T follicular helper cell (primary cell): ENCODE measurements at regions not wholly inside any gene's neighbourhood (a gene's known extent, or its start where the extent isn't known, plus 50 kb on each side); places are given as distances from the start of the nearest gene placed in this dataset.

ENCODE experiments used
- DNase-seq: peaks from one replicate; pipeline ENCODE4 v3.0.0-alpha.2; 2020; ENCODE audit warnings: low read depth

DNA sequence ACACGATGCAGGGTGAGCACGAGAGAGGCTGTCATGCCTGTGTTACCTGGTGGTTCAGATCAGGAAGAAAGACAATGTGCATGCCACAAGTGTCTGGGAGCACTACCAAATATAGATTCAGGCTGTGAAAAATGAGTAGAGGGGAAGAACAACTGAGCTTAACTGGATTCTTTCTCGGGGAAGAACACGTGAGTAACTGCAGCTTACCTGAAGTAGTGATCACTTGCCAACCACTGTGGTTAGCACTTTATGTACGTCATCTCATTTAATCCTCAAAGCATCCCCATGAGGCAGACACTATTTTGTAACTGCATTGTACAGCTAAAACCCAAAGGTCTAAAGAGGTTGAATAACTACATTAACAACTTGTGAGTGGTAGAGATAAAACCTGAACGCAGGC is 746.2 kb downstream of the TUSC7 start:
- no peak for DNase-seq

DNA sequence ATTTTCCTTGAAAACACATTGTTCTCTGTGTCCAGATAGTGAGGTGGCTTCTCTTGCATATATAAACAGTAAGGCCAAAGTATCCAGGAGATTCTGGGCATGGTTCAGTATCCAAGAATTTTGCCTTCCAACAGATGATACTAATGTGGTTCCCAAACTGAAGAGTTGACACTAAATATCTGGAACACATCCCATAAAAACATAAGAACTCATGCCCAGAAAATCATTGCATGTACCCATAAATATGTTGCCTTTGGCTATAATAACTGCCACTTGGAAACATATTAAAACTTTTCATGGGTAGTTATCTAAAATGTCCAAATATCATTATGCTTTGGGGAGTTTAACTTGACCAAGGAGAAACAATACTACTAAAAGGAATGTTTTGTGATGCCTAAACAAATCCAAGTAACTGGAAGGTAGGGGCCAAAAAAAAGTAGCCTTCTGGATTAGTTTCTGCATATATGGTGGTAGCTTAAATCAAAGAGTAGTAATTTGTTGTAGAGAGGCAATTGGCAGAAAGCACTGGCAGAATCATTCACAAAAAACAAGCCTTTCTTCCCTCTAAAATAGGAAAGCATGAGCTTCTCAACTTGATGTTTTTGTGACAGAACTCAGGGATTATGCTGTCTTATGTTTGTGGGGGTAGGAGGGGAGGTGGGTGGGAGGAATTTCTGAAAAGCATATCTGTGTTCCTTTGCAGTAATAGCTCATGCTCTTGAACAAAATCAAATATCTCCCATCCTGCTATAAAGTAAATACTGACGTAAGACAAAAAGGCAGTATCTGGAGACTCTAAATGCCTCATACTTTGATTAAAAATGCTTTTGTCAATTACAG is 753.9 kb downstream of the TUSC7 start:
- no peak for DNase-seq

DNA sequence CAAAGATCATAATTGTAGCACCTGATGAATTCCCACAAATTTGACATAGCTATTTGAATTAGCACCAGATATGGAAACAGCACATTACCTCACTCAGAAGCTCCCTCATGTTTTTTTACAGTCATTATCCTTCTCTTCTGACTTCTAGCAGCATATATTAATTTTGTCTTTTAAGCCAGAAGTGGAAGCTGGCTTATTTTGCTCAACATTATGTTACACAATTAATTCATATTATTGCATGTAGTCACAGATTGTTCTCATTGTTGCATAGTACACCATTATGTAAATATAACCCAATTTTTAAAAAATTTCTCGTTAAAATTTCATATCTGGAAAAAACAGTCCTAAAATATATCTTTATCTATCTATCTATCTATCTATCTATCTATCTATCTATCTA is 762.3 kb downstream of the TUSC7 start:
- DNase-seq, result no peak

DNA sequence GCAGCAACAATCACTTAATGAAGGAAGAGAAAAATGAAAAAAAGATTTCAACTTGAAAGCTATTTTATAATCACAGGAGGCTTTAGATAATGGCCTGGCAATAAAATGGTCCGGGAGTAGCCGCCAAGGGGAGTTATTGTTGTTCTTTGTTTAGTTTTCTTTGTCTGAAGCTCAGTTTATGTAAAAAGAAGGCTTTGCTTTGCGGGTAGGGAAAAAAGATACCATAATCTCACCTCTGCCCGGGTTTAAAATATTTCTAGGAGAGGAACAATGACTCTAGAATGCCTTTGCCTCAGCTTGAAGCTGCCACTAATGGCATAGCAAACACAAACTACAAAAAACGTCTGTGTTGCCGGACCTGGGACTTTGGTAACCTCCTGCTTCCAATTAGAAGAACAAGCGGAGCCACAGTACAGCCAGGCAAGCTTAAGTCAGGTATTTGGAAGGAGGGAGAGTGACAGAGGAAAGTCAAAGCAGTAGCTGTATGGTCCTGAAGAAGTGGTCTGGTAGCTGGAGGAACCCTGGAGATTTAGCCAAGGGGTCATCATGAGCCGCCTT is 764.5 kb downstream of the TUSC7 start:
- DNase-seq, result no peak

DNA sequence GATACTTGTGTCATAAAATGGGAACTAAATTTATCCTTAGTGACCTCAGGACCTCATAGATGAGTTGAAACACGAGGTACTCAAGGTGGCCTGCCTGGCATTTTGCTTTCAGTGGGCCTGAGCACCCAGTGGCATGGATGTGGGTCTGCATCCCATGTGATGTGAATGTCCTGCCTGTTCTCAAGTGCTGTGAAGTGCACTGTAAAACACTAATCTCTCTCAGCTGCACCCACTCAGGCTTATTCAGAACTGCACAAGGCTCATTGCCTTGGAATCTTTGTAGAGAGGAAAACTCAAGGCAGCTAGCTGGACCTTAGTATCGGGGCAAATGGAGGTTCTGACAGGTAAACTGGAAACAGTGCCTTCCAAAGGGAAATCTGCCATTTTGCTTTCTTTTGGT is 767.0 kb downstream of the TUSC7 start:
- no peak for DNase-seq

DNA sequence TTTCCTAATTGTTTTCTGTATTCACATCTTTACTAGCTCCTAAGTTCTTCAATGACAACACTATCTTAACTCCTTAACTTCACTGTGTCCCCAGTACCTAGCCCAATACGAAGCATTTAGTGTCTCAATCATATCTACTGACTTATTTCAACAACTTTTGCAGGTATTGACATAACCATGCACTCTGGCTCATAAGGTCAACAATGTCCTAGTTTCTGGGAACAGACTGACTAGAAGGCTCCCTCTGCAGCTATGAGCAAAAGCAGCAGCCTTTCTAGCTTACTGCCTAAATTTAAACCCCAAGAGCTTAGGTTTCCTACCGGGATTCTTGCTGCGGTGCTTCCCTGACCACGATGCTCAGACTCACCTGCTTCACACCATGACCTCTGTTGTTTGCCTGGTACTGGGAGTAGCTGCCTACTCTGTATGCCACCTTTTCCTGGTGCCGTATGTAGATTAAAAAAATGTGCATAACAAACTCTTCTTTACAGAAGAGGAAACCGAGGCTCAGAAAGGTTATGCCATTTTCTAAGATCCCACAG is 767.7 kb downstream of the TUSC7 start:
- no peak for DNase-seq

DNA sequence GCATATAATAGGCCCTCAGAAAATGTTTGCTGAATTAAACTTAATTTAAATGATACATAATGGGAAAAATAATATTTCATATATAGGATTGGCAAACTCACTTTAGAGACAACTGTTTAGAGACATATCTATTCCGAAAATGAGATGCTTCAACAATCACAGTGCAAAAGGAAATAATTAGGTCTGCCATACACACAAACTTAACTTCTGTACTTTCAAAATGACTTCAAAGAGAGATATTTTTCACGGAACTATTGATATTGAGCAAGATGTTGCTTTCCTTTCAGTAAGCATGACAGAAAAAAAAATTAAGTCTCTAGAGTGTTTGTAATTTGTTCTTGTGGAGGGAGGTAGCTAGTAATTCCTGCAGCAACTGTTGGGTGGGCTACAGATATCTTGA is 769.5 kb downstream of the TUSC7 start:
- DNase-seq, result no peak

DNA sequence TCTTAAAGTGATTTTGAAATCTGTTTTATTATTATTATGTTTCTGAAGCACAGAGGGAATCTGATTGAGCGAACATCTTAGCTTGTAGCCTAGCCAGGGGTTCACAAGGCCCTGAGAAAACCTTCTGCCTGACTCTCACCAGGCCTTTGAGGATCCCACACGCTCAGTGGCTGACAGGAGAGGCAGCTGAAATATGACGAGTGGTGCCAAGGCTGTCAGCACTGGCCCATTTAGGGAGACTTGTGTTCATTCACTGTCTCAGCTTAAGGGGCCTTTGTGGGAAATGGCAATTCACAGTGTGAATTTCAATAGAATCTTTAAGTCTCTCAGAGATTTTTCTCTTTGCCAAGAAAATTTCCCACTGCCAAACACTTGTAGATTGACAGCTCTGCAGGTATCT is 770.9 kb downstream of the TUSC7 start:
- no peak for DNase-seq

DNA sequence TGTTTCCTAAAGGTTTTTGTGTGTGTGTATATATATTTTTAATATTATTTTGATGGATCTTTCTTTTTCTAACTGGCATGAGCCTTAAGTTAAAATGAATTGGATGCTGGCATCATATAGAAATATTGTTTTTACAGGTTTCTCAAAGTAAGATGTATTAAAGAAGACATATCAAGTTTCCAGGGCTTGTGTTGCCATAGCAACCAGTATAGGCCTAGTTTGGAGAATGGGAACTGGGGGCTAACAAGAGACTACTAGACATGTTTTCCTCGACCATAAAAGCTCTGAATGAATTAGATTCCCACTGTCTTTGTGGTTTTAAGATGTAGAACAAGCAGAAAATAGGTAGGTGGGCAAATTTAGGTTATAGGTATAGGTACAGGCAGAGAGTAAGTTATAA is 771.4 kb downstream of the TUSC7 start:
- no peak for DNase-seq

DNA sequence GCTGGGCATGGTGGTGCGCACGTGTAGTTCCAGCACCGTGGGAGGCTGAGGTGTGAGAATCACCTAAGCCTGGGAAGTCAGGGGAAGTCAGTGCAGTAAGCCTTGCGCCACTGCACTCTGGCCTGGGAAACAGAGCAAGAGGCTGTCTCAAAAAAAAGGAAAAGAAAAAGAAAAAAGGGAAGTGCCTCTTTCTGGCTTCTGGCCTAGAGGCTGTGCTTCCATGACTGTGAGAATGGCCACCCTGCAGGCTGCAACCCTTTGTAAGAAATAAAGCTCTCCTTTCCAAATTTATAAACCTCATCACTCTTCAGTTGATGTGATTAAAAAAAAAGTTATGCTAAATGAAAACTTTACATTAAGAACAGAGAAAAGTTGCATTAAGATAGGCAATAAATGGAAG is 774.3 kb downstream of the TUSC7 start:
- no peak for DNase-seq

DNA sequence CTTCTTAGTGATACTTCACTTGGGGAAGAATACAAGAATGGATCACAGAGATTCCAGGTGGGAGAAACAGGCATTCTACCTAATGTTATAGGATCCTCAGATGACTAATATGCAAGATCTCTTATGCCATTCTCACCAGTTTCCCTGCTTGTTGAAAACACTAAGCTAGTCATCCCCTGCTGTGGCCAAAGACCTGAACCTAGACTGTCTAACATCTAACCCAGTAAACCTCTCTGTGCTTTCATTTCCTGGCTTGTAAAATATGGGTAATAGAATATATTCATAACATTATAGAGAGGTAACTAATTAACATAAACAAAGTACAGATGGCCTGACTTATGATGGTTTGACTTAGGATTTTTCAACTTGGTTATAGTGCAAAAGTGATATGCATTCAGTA is 776.3 kb downstream of the TUSC7 start:
- DNase-seq, result no peak

DNA sequence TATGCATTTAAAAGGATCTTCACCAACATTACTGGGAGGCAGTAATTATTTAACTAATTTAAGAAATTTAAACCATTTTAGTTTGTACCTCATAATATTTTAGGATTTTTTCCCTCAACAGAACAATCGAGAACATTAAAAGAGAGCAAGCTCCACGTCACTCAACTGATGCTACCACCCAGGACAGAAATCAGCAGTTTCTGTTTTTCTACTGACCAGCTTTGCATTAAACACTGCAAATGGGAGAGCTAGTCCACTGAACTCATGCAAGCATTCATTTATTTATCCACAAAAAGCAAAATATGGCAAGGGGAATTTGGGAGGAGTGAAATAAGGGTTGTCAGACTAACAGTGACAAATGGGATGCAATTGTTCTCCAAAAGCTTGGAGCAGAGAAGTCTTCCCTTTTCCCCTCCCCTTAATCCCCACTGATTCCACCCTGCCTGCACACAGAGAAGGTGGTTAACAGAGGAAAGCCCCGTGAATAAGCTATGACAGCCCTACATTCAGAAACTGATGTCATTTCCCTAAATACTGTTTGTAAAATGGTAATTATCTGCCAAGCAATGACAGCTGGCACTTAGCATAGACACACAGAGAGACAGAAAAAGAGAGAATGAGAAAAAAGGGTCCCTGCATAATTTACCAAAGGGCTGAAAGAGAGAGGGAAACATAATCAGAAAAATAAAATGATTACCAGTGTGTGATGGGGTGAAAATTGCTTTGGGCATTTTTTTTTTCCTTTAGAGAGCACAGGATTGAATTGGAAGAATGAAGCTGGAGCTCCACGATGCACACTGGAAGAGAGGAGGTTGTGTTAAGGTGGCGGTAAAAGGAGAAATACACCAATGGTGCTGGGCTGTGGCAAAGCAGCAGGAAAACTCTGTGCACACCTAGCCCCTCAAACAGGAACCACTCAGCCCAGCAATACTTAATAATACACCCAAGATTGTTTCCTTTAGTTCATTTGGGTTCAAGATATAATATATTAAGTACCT is 777.4 kb downstream of the TUSC7 start:
- DNase-seq, result no peak

DNA sequence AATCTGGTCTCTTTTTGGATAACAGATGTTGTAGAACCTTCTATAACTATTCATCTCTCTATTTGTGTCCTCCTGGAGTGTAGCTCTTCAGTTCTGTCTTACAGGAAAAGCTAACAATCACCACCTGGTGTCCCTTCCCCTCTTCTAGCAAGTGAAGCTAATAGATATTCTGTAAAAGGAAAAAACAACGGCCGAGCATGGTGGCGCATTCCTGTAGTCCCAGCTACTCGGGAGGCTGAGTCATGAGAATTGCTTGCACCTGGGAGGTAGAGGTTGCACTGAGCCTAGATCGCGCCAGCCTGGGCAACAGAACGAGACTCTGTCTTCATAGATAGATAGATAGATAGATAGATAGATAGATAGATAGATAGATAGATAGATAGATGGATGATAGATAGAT is 779.4 kb downstream of the TUSC7 start:
- DNase-seq, result no peak

DNA sequence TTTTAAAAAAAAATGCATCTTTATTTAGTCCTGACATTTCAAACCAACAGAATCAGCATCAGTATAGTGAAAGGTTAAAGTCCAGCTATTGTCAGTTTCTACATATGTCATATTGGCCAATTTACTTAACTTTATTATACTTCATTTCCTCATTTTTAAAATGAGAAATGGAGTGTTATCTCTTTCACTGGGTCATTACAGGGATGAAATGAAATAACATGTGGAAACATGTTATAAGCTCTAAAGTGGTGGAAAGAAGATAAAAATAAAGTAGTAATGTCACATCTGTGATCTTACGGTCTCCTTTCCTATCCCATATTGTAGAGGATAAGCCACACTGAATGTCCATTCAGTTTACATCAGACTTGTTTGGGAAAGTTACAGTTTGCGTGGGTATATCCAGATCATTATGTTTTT is 780.1 kb downstream of the TUSC7 start:
- DNase-seq, result no peak

DNA sequence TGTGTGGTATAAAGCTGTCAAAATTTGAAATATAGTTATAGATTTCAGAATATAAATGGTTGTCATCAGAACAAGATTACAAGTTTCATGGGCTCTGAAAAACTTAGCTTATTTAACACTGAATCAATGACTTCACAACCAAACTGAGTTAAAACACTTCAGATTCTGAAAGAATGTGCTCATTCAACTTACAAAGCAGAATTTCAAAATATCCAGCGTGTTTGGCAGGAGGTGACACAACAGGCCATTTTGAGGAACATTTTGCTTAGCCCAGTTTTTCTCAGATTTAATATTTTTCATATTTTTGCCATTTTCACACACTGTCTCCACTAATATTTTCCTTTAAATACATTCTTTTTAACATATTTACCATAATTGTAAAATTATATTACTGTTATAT is 781.1 kb downstream of the TUSC7 start:
- DNase-seq, result no peak

DNA sequence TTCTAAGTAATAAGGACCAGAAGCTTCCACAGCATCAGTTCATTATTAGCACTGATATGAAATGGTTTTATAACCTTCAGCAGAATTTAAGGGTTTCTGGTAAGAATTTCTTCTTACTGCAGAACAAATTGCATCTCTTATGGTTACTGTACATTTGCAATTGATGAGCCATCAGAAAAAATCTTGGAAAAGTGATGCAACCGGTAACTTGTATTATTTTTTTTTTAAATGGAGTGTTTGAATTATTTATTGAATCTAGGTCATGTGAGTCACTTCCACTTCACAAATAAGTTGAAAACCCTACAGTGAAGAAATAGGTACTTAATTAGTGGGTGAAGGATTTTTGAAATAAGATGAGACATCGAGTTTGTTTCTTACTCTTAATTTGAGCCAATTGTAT is 786.0 kb downstream of the TUSC7 start:
- no peak for DNase-seq

DNA sequence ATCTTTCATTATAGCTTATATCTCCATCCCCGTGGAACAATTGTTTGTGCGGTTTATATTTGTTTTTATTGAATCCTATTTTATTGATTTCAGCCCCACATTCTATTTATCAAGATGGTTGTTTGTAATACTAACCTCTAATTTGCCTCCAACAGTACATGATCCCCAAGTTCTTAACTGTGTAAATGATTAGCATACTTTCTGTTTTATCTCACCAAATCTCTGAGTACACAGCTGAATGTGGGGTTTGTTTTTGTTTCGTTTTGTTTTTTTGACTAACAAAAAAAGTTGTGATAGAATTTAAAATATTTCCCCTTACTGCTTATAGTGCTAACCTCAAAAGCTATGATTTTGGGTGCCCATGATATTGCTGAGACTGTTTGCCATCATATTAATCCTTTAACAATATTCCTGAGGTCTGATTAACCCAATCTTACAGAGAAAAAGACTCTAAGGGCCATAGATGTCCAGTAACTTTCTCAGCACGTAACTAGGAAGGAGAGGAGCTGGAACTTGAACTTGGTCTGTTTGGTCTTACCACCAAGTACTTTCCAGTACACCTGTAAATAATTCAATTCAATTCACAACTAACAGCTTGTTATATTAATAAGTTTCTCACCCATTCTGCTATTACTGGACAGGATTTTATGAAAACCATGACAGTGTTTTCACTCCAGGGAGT is 789.8 kb downstream of the TUSC7 start:
- DNase-seq, result no peak

DNA sequence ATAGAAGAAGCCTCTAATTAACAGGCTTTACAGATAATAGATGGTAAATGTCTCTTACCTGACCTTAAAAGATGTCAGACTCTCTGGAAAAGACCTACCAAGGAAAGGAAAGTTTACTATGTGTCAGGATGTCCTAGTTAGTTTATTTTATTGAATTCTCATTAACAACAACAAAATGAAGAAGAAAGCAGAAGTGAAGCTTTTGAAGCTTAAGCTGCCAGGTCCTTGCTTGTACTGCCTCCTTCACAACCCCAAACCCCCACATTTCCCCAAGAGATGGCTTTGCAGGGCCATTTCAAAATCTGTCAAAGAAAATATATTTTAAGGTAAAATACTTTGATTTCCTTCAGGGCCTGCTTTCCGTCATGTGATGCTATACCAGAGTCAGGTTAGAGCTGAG is 798.4 kb downstream of the TUSC7 start:
- no peak for DNase-seq

DNA sequence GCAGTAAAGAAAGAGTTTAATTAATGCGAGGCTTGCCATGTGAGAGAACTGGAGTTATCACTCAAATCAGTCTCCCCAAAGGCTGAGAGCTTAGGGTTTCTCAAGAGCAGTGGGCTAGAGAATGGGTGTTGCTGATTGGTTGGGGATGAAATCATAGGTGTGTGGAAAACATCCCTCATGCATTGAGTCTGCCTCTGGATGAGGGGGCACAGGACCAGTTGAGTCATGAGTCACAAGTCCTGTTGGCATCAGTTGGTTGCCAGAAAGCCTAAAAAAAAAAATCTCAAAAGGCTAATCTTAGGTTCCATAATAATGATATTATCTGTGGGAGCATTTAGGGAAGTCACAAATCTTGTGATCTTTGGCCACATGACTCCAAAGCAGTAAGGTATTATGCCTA is 800.3 kb downstream of the TUSC7 start:
- DNase-seq, result no peak

DNA sequence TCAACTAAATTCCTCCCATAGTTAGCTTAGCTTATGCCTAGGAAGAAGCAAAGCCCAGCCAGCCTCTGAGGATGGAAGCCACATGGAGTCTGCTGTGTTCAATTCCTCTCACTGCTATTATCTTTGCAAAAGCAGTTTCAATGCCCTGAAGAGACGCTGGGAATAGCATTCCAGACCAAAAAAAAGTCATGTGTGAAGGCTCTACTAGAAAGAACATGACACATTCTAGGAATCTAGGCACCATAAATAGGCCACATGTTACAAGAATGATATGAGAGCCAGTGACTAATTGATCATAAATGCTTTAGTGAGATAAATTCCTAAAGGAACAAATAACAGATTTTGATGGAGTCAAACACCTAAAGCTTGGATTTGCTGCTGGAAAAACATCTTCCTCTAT is 800.8 kb downstream of the TUSC7 start:
- no peak for DNase-seq

DNA sequence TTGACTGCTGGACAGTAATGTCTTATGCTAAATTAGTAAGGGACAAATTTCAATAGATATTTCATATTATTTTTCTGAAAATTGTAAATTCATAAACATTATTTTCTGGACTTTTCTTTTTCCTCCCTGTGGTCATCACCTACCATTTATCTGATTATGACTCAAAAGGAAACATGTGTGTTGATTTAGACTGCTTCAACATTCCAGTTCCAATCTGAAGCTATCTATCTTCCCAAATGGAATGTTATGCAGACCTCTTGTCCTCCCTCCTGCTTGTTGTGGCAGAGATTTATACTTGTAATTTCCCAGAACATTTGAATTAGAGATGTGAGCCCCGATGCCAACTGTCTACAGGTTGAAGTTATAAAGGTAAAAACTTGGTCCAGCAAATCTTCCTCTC is 803.4 kb downstream of the TUSC7 start:
- DNase-seq, result no peak

DNA sequence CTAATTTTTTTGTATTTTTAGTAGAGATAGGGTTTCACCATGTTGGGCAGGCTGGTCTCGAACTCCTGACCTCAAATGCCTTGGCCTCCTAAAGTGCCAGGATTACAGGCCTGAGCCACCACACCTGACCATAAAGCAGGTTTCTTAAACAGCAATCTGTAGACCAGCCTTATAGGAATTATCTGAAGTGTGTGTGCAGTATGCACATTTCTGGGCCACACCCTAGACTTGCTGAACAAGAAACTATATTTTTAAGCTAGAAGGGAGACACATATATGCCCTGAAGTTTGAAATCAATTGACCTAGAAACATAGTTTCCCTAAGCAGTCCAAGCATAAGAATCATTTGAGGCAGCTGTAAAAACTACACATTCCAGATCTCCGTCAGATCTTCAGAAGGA is 805.7 kb downstream of the TUSC7 start:
- no peak for DNase-seq
